Ovary (tissue), 3 donors: ENCODE measurements at regions not wholly inside any gene's neighbourhood (a gene's known extent, or its start where the extent isn't known, plus 50 kb on each side); places are given as distances from the start of the nearest gene placed in this dataset.

Experiments
- CTCF ChIP-seq, 3 donors: fragments of 450-650 bp in 2 of 3; fragments of 200-600 bp in 1 of 3; IDR thresholded peaks; one replicate each; pipeline versions ENCODE4 v1.5.1 to v1.8.0; 2016 to 2022; ENCODE audit warnings: antibody characterized with exemption in 3 of 3, mild to moderate bottlenecking in 1 of 3
- EP300 ChIP-seq: sonication (generic); formaldehyde crosslinking; IDR thresholded peaks from one replicate; pipeline ENCODE4 v1.6.1; 2017; ENCODE audit warnings: antibody characterized with exemption
- donor health status: DM: no; HTN: no; CAD: no.

DNA sequence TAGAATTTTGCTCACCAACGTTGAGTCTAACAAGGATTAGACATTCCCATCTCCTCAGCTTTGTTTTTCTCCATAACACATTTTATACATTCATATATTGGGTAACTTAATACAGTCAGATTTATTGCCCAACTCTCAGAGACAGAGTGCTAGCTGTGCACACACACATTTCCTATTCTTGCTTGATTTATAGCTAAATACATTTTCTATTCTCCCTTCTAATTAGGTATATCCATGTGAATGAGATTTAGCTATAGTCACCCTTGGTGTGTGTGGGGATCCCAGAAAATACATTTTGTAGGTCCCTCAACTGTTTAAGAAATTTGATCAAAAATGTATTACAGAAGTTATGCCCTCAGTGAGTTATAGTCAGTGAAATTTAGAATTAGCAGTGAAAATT is 715.4 kb downstream of the NSUN3 start:
- TF ChIP-seq CTCF (IDR thresholded peaks at IDR 0.05) (no peak), EP300 (no peak)
